Sigmoid colon (tissue), 4 donors: ENCODE measurements at regions not wholly inside any gene's neighbourhood (a gene's known extent, or its start where the extent isn't known, plus 50 kb on each side); places are given as distances from the start of the nearest gene placed in this dataset.

ENCODE experiments used
- POLR2A ChIP-seq, 2 donors: fragments of 450-650 bp; IDR thresholded peaks; one replicate each; pipeline ENCODE4 v1.6.1; 2016; ENCODE audit warnings: antibody characterized with exemption in 2 of 2, mild to moderate bottlenecking in 2 of 2, moderate library complexity in 2 of 2
- POLR2AphosphoS5 ChIP-seq, 4 donors: sonication (generic); formaldehyde crosslinking; IDR thresholded peaks; one replicate each; pipeline ENCODE4 v1.6.1; 2017; ENCODE audit warnings: antibody characterized with exemption in 4 of 4
- TF ChIP-seq, protein P1 (sequence below), 4 experiments: fragments of 450-650 bp in 3 of 4; fragments of 200-600 bp in 1 of 4; IDR thresholded peaks; one replicate each; pipeline ENCODE4 v1.5.1; 2016 to 2019; ENCODE audit warnings: antibody characterized with exemption in 4 of 4, mild to moderate bottlenecking in 3 of 4, moderate library complexity in 2 of 4

- TF ChIP-seq, protein P1, sequence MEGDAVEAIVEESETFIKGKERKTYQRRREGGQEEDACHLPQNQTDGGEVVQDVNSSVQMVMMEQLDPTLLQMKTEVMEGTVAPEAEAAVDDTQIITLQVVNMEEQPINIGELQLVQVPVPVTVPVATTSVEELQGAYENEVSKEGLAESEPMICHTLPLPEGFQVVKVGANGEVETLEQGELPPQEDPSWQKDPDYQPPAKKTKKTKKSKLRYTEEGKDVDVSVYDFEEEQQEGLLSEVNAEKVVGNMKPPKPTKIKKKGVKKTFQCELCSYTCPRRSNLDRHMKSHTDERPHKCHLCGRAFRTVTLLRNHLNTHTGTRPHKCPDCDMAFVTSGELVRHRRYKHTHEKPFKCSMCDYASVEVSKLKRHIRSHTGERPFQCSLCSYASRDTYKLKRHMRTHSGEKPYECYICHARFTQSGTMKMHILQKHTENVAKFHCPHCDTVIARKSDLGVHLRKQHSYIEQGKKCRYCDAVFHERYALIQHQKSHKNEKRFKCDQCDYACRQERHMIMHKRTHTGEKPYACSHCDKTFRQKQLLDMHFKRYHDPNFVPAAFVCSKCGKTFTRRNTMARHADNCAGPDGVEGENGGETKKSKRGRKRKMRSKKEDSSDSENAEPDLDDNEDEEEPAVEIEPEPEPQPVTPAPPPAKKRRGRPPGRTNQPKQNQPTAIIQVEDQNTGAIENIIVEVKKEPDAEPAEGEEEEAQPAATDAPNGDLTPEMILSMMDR (IDR thresholded peaks at IDR 0.05): no peak
- TF ChIP-seq POLR2AphosphoS5 (IDR thresholded peaks at IDR 0.05) (no peak), POLR2A (IDR thresholded peaks at IDR 0.05) (no peak)
Observed at GRCh38 chr6:140855520-140855919, 1277.2 kb upstream of the GJE1 start.
